Loucy (cell line): ENCODE measurements at regions not wholly inside any gene's neighbourhood (a gene's known extent, or its start where the extent isn't known, plus 50 kb on each side); places are given as distances from the start of the nearest gene placed in this dataset.

ENCODE experiments used
- H2AFZ ChIP-seq: fragments of 200-600 bp; sonication (generic); 2 replicates; pipeline ENCODE4 v1.6.0; 2016; ENCODE audit warnings: antibody characterized with exemption, mild to moderate bottlenecking, low read length, moderate library complexity
- H3F3A ChIP-seq: fragments of 200-600 bp; 2 replicates; pipeline ENCODE4 v1.6.0; 2016; ENCODE audit warnings: antibody characterized with exemption, low read depth, mild to moderate bottlenecking
- H3K27me3 ChIP-seq: fragments of 200-600 bp; sonication (generic); 2 replicates; pipeline ENCODE4 v1.6.1; 2014; ENCODE audit warnings: low read length, mild to moderate bottlenecking; ENCODE audit not compliant: insufficient read depth, poor library complexity, severe bottlenecking
- H3K36me3 ChIP-seq: fragments of 200-600 bp; sonication (generic); 2 replicates; pipeline ENCODE4 v1.6.1; 2016; ENCODE audit warnings: low read length; ENCODE audit not compliant: insufficient read depth
- H3K4me1 ChIP-seq: fragments of 200-600 bp; sonication (generic); 2 replicates; pipeline ENCODE4 v1.5.1; 2014; ENCODE audit warnings: low read length, mild to moderate bottlenecking; ENCODE audit not compliant: insufficient read depth, poor library complexity, severe bottlenecking
- H3K4me2 ChIP-seq: fragments of 200-600 bp; sonication (generic); 2 replicates; pipeline ENCODE4 v1.6.0; 2014; ENCODE audit warnings: antibody characterized with exemption, low read length, low read depth, mild to moderate bottlenecking; ENCODE audit not compliant: poor library complexity, severe bottlenecking
- H3K4me3 ChIP-seq: fragments of 200-600 bp; sonication (generic); 2 replicates; pipeline ENCODE4 v1.5.1; 2014; ENCODE audit warnings: low read length, mild to moderate bottlenecking, mixed read lengths; ENCODE audit not compliant: poor library complexity, severe bottlenecking
- H3K79me2 ChIP-seq: fragments of 200-600 bp; sonication (generic); 2 replicates; pipeline ENCODE4 v1.6.1; 2014; ENCODE audit warnings: low read length; ENCODE audit not compliant: insufficient read depth
- H3K9ac ChIP-seq: fragments of 200-600 bp; sonication (generic); 2 replicates; pipeline ENCODE4 v1.6.0; 2014; ENCODE audit warnings: mild to moderate bottlenecking, low read depth, low read length, moderate library complexity; ENCODE audit not compliant: poor library complexity, severe bottlenecking
- H3K9me2 ChIP-seq: fragments of 200-600 bp; sonication (generic); replicated peaks from 2 replicates; pipeline ENCODE4 v1.6.1; 2016; ENCODE audit warnings: low read depth, low read length, mixed read lengths
- H3K9me3 ChIP-seq: fragments of 200-600 bp; sonication (generic); 2 replicates; pipeline ENCODE4 v1.6.1; 2014; ENCODE audit warnings: mild to moderate bottlenecking, antibody characterized with exemption, low read length, low read depth; ENCODE audit not compliant: insufficient read depth
- H4K20me1 ChIP-seq: fragments of 200-600 bp; sonication (generic); 2 replicates; pipeline ENCODE4 v1.6.0; 2014; ENCODE audit warnings: antibody characterized with exemption, low read length, mild to moderate bottlenecking; ENCODE audit not compliant: insufficient read depth, poor library complexity, severe bottlenecking
- EZH2phosphoT487 ChIP-seq: fragments of 200-600 bp; IDR thresholded peaks from 2 replicates; pipeline ENCODE4 v1.6.1; 2018; ENCODE audit warnings: antibody characterized with exemption, mild to moderate bottlenecking, moderate library complexity, borderline replicate concordance
- TF ChIP-seq, protein P1 (sequence below): fragments of 200-600 bp; sonication (generic); conservative IDR thresholded peaks from 2 replicates; pipeline ENCODE4 v1.5.1; 2014; ENCODE audit warnings: mild to moderate bottlenecking, antibody characterized with exemption, low read length

DNA sequence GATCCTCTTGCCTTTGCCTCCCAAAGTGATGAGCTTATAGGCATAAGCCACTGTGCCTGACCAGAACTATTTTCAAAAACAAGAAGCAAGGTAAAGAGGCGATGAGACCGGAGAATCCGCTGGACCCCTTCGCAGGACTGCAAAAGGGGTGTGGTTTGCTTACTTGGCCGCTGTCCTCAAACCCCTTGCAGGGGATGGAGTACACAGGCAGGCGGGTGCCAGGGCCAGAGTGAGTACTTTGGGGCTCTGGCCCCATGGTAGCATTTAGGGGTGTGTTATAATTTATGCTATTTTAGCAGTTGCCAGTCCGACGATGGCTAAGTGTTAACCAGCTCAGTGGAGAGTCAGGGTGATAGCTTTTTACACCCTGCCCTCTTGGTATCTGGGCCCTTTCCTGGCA, 1454.9 kb downstream of the HACE1 start:
- no peaks in the 10 kb centered on the region for H3K9me2 ChIP-seq
- no peak overlapping the region for H3K9ac ChIP-seq
- no peak overlapping the region for H2AFZ ChIP-seq
- no peak overlapping the region for H3K4me2 ChIP-seq
- H3K27me3 ChIP-seq = no peaks in the 10 kb centered on the region
- no peaks in the 10 kb centered on the region for H3K9me3 ChIP-seq
- H3K79me2 ChIP-seq = no peaks in the 10 kb centered on the region
- H3F3A ChIP-seq = no peaks in the 10 kb centered on the region
- no peak for TF ChIP-seq EZH2phosphoT487
- TF ChIP-seq, protein P1, sequence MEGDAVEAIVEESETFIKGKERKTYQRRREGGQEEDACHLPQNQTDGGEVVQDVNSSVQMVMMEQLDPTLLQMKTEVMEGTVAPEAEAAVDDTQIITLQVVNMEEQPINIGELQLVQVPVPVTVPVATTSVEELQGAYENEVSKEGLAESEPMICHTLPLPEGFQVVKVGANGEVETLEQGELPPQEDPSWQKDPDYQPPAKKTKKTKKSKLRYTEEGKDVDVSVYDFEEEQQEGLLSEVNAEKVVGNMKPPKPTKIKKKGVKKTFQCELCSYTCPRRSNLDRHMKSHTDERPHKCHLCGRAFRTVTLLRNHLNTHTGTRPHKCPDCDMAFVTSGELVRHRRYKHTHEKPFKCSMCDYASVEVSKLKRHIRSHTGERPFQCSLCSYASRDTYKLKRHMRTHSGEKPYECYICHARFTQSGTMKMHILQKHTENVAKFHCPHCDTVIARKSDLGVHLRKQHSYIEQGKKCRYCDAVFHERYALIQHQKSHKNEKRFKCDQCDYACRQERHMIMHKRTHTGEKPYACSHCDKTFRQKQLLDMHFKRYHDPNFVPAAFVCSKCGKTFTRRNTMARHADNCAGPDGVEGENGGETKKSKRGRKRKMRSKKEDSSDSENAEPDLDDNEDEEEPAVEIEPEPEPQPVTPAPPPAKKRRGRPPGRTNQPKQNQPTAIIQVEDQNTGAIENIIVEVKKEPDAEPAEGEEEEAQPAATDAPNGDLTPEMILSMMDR = no peak
- H3K4me3 ChIP-seq = no peak overlapping the region
- H4K20me1 ChIP-seq = no peaks in the 10 kb centered on the region
- no peaks in the 10 kb centered on the region for H3K4me1 ChIP-seq
- H3K36me3 ChIP-seq = no peaks in the 10 kb centered on the region

DNA sequence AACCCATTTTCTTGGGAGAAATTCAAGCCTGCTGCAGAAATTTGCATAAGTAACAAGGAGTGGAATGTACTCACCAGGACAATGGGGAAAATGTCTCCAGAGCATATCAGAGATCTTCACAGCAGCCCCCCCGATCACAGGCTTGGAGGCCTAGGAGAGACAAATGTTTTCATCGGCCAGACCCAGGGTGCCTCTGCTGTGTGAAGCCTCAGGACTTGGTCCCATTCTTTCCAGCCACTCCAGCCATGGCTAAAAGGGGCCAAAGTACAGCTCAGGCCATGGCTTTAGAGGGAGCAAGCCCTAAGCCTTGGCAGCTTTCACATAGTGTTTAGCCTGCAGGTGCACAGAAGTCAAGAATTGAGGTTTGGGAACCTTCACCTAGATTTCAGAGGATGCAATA, 1463.0 kb downstream of the HACE1 start:
- Histone ChIP-seq H3K9ac (no peak overlapping the region), H3K9me2 (no peaks in the 10 kb centered on the region), H3F3A (no peaks in the 10 kb centered on the region), H4K20me1 (no peaks in the 10 kb centered on the region), H3K36me3 (no peaks in the 10 kb centered on the region), H3K27me3 (no peaks in the 10 kb centered on the region), H3K9me3 (no peaks in the 10 kb centered on the region), H3K4me2 (no peak overlapping the region), H3K79me2 (no peaks in the 10 kb centered on the region), H2AFZ (no peak overlapping the region), H3K4me1 (no peaks in the 10 kb centered on the region), H3K4me3 (no peak overlapping the region)
- TF ChIP-seq, protein P1 = no peak
- no peak for TF ChIP-seq EZH2phosphoT487

DNA sequence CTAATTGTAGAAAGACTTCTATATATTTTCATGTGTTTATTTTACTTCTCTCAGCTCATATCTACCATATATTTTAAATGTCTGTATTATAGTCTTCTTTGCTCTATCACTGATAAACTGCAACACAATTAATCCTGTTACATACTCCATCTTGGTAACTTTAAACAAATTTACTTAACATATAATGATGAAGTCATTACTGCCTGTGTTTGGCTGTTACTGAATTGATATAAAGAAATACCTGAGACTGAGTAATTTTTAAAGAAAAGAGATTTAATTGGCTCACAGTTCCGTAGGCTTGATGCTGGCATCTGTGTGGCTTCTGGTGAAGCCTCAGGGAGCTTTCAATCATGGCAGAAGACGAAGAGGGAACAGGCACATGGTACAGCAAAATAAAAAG, 1480.4 kb downstream of the HACE1 start:
- Histone ChIP-seq H3K9me2 (no peaks in the 10 kb centered on the region), H3K79me2 (no peaks in the 10 kb centered on the region), H2AFZ (no peak overlapping the region), H3K36me3 (no peaks in the 10 kb centered on the region), H4K20me1 (no peaks in the 10 kb centered on the region), H3F3A (no peaks in the 10 kb centered on the region), H3K4me2 (no peak overlapping the region), H3K4me3 (no peak overlapping the region), H3K4me1 (no peaks in the 10 kb centered on the region), H3K9ac (no peak overlapping the region), H3K27me3 (no peaks in the 10 kb centered on the region), H3K9me3 (no peaks in the 10 kb centered on the region)
- no peak for TF ChIP-seq EZH2phosphoT487
- TF ChIP-seq, protein P1 = no peak
